ENCODE measurements at regions not wholly inside any gene's neighbourhood (a gene's known extent, or its start where the extent isn't known, plus 50 kb on each side); places are given as distances from the start of the nearest gene placed in this dataset.
A peak's percentile ranks its signal among the peaks of the same experiment; 100 is the strongest.

DNA sequence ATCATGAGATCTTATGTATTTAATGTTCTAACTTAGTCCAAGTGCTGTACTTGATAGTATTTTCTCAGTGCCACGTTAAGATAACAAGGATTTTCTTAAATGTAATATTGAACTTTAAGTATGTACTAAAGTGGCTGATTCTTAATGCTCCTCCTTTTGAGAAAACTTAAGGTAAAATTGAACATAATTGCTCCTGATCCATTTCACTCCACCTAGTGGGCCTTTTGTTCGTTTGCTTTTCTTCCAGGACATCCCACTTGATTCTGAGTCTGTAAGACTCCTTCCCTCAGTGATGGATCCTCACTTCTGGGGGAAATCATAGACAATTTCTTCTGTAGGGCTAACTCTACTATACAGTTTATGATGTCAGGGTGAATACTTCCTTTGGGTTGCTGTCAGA lies 173.1 kb downstream of the LMO4 start:
- intact Hi-C loops (cut with DNase I) = no loop called here
- H3K4me3 ChIP-seq = no peak overlapping the region
- DNase-seq (ENCODE audit: low spot score in 2 of 2) = no peak
- H3K4me1 ChIP-seq = peaks cover 0 to under 1% of the 10 kb centered on the region in 2 donors
- TF ChIP-seq, protein P1, sequence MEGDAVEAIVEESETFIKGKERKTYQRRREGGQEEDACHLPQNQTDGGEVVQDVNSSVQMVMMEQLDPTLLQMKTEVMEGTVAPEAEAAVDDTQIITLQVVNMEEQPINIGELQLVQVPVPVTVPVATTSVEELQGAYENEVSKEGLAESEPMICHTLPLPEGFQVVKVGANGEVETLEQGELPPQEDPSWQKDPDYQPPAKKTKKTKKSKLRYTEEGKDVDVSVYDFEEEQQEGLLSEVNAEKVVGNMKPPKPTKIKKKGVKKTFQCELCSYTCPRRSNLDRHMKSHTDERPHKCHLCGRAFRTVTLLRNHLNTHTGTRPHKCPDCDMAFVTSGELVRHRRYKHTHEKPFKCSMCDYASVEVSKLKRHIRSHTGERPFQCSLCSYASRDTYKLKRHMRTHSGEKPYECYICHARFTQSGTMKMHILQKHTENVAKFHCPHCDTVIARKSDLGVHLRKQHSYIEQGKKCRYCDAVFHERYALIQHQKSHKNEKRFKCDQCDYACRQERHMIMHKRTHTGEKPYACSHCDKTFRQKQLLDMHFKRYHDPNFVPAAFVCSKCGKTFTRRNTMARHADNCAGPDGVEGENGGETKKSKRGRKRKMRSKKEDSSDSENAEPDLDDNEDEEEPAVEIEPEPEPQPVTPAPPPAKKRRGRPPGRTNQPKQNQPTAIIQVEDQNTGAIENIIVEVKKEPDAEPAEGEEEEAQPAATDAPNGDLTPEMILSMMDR (IDR thresholded peaks at IDR 0.05) = no peak
- H3K27ac ChIP-seq = no peak overlapping the region
- no peaks in the 10 kb centered on the region for H3K36me3 ChIP-seq
- no peaks in the 10 kb centered on the region for H3K27me3 ChIP-seq
- H3K9me3 ChIP-seq = no peaks in the 10 kb centered on the region

DNA sequence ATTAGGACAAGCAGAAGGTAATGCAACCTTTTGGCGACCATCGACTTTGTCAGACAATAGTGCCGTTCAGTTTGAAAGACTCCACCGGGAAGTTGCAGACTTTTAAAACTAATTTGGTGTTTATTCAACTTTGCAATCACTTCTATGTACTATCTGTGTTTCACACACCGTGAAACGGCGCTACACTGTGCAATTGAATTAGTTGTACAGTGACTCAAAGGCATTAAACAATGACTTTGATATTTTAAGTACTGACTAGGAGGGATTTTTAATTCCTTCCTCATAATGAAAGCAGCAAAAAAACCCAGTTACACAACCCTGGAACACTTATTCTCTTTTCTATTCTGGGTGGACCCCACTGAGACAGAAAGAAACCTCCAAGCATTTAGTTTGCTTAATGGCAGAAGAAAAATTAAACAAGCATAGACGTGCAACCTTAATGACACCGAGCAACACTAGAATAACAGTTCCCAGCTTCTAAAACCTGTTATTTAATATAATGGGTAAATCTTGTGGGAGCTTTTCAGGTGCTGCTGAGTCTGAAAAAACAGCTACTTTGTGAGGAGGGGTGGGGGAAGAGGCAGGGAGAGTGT lies 176.8 kb downstream of the LMO4 start:
- H3K27ac ChIP-seq = no peak overlapping the region
- no peak overlapping the region for H3K4me3 ChIP-seq
- intact Hi-C loops (cut with DNase I) = no loop called here
- H3K36me3 ChIP-seq = no peaks in the 10 kb centered on the region
- peaks cover 0 to 7% of the 10 kb centered on the region in 2 donors for H3K4me1 ChIP-seq
- H3K9me3 ChIP-seq = no peaks in the 10 kb centered on the region
- no peak for DNase-seq (ENCODE audit: low spot score in 2 of 2)
- TF ChIP-seq, protein P1 (IDR thresholded peaks at IDR 0.05) = no peak
- no peaks in the 10 kb centered on the region for H3K27me3 ChIP-seq

DNA sequence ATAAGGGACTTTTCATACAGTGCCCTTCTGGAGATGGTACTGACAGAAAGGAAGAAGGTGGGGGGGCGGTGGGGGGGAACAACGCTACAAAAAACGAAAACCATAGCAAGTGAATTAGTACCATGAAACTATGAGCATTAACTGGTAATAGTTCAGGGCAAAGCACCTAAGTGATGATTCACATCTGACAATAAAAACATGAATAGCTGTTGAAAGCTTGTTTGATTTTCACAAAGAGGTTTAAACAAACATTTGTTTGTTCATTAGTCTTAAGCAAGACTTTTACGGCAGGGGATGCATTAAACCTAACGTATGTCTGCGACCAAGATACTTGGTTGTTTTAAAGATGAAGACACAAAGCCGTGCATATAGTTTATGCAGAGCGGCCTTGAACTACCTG lies 177.5 kb downstream of the LMO4 start:
- H3K4me3 ChIP-seq = no peak overlapping the region
- H3K9me3 ChIP-seq = no peaks in the 10 kb centered on the region
- no peaks in the 10 kb centered on the region for H3K27me3 ChIP-seq
- TF ChIP-seq, protein P1 (IDR thresholded peaks at IDR 0.05) = no peak
- peaks cover 0 to 7% of the 10 kb centered on the region in 2 donors for H3K4me1 ChIP-seq
- H3K36me3 ChIP-seq = no peaks in the 10 kb centered on the region
- intact Hi-C loops (cut with DNase I) = no loop called here
- no peak for DNase-seq (ENCODE audit: low spot score in 2 of 2)
- H3K27ac ChIP-seq = no peak overlapping the region

DNA sequence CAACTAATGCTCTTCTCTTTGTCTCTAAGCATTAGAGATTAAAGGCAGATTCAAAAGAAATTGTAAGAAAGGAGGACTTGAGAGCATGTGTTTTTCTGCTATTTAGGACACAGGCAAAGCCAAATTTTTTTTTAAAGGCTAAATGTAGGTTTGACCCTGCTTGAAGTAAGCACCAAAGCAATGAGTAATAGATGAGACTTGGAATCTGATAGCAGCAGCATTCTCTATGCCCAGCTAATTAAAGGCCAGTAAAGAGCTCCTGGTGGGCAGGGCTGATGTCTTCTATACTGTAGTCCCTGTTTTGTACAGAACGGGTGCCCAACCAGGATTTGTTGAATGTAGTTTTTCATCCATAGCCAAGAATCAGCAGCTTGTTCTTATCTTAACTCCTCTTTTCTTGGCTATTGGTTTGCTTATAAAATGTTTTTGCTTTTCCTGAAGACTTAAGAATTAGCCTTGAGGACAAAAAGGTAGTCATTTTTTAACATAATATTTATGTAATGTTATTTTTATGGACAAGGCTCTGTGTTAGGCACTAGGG lies 179.6 kb downstream of the LMO4 start:
- Histone ChIP-seq H3K27me3 (no peaks in the 10 kb centered on the region), H3K4me1 (peaks cover 0 to 7% of the 10 kb centered on the region in 2 donors), H3K9me3 (no peaks in the 10 kb centered on the region), H3K27ac (peak overlapping the region in 1 of 2 donors; percentile 43), H3K36me3 (no peaks in the 10 kb centered on the region), H3K4me3 (no peak overlapping the region)
- TF ChIP-seq, protein P1 (IDR thresholded peaks at IDR 0.05) = no peak
- no peak for DNase-seq (ENCODE audit: low spot score in 2 of 2)
- intact Hi-C loops (cut with DNase I) = no loop called here

DNA sequence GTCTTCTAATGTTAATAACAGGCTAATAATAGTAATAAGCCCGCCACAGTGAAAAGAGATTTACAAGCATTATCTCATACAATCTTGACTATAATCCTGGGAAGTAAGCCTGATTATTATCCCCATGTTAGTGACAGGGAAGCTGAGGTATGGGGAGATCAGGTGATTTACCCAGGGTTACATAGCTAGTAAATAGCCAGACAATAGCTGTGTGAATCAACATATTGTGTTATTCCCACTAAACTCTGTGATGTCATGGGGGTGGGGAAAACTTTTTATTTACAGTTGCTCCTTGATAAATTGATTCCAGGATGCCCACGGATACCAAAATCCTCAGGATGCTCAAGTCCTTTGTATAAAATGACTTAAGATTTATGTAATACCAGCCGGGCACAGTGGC lies 181.9 kb downstream of the LMO4 start:
- TF ChIP-seq, protein P1 (IDR thresholded peaks at IDR 0.05) = no peak
- no peaks in the 10 kb centered on the region for H3K27me3 ChIP-seq
- peaks cover 0 to 7% of the 10 kb centered on the region in 2 donors for H3K4me1 ChIP-seq
- no peaks in the 10 kb centered on the region for H3K36me3 ChIP-seq
- no peak for DNase-seq (ENCODE audit: low spot score in 2 of 2)
- no peak overlapping the region for H3K27ac ChIP-seq
- no peaks in the 10 kb centered on the region for H3K9me3 ChIP-seq
- H3K4me3 ChIP-seq = no peak overlapping the region
- intact Hi-C loops (cut with DNase I) = no loop called here

All from ascending aorta (tissue), 2 donors.